Thymus (tissue), 11 donors: ENCODE measurements at regions not wholly inside any gene's neighbourhood (a gene's known extent, or its start where the extent isn't known, plus 50 kb on each side); places are given as distances from the start of the nearest gene placed in this dataset.

Experiments
- DNase-seq, 9 donors: peaks; one replicate each; pipeline ENCODE4 v3.0.0-alpha.2; 2013; ENCODE audit warnings: low spot score in 9 of 9, low read depth in 6 of 9, missing footprints in 1 of 9
- H3K27ac ChIP-seq, 2 donors: one replicate each; pipeline ENCODE4 v1.5.1; 2013; ENCODE audit warnings: control low read depth in 1 of 2, low read depth in 1 of 2, low read length in 1 of 2, mild to moderate bottlenecking in 1 of 2, moderate library complexity in 1 of 2
- H3K27me3 ChIP-seq, 2 donors: one replicate each; pipeline ENCODE4 v1.5.1; 2013; ENCODE audit warnings: low read length in 1 of 2; ENCODE audit not compliant: control insufficient read depth in 2 of 2, insufficient read depth in 1 of 2
- H3K36me3 ChIP-seq, 2 donors: one replicate each; pipeline ENCODE4 v1.5.1; 2013; ENCODE audit warnings: low read length in 1 of 2, mild to moderate bottlenecking in 1 of 2, moderate library complexity in 1 of 2; ENCODE audit not compliant: control insufficient read depth in 2 of 2, insufficient read depth in 2 of 2
- H3K4me1 ChIP-seq, 2 donors: one replicate each; pipeline ENCODE4 v1.5.1; 2013; ENCODE audit warnings: low read length in 2 of 2; ENCODE audit not compliant: control insufficient read depth in 2 of 2, insufficient read depth in 2 of 2
- H3K4me3 ChIP-seq, 2 donors: one replicate each; pipeline ENCODE4 v1.5.1; 2013; ENCODE audit warnings: low read length in 2 of 2, control low read depth in 1 of 2, mild to moderate bottlenecking in 1 of 2
- H3K9me3 ChIP-seq, 2 donors: one replicate each; pipeline ENCODE4 v1.5.1; 2013; ENCODE audit warnings: low read length in 1 of 2, mild to moderate bottlenecking in 1 of 2; ENCODE audit not compliant: control insufficient read depth in 2 of 2, insufficient read depth in 1 of 2
- WGBS: extraction: QIAGEN DNeasy Blood & Tissue Kit; methylation state at CpG from one replicate; pipeline ENCODE4 v1.1.7; 2013; 5-methylcytosine and 5-hydroxymethylcytosine counted together
- donor health status: healthy.

DNA sequence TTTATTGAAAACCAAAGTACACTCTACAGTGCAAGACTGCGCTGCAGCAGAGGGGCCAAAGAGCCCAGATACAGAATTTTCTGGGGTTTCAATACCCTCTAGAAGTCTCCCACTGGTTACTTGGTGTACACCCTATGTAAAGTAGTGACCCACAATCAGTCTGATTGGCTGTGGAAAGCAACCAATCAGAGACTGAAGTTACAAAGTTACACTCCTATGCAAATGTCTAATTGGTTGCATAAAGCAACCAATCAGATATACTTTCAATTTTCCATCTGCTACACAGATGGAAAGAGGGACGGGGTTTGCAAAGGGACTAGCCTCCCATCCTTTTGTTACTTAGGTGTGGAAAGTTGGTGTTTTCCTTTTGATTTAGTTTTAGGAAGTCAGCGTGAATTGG lies 198.9 kb upstream of the SH3BP4 start:
- H3K4me1 ChIP-seq, result no peaks in the 10 kb centered on the region
- H3K36me3 ChIP-seq, result no peaks in the 10 kb centered on the region
- H3K4me3 ChIP-seq, result no peak overlapping the region
- H3K27ac ChIP-seq, result no peak overlapping the region
- no peaks in the 10 kb centered on the region for H3K27me3 ChIP-seq
- DNase-seq, result no peak
- H3K9me3 ChIP-seq, result no peaks in the 10 kb centered on the region
- WGBS, result 96% methylated on average over 3 of the region's 3 CpGs

DNA sequence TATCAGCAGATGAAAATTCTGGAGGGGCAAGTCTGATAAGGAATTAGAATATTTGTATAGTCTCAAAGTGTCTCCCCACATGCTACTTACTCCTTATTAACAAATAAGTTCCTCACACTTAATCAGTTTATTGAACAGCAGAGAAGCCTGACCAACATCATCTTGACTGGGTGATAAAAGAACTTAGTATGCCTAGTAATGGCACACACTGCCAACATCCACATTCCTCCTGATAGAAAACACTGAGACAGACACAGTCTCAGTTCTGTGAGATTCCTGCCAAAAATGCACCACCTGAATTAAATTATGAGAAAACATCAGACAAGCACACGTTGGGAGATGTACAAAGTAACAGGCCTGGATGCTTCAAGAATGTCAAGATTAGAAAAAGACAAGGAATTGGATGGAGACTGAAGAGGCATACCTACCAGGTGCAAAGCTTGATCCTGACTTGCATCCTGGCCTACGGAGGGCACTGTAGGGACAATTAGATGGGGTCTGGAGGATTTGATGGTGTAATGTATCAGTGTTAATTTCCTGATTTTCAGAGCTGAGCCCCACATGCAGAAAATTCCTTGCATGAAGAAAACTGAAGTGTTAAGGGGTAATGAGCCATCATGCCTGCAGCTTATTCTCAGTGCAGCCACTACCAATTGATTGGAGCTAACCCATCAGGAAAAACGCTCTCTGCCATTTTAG lies 200.4 kb upstream of the SH3BP4 start:
- 88% methylated on average over 3 of the region's 3 CpGs for WGBS
- Histone ChIP-seq H3K4me3 (no peak overlapping the region), H3K9me3 (no peaks in the 10 kb centered on the region), H3K36me3 (no peaks in the 10 kb centered on the region), H3K27me3 (no peaks in the 10 kb centered on the region), H3K4me1 (no peaks in the 10 kb centered on the region), H3K27ac (no peak overlapping the region)
- DNase-seq, result no peak

DNA sequence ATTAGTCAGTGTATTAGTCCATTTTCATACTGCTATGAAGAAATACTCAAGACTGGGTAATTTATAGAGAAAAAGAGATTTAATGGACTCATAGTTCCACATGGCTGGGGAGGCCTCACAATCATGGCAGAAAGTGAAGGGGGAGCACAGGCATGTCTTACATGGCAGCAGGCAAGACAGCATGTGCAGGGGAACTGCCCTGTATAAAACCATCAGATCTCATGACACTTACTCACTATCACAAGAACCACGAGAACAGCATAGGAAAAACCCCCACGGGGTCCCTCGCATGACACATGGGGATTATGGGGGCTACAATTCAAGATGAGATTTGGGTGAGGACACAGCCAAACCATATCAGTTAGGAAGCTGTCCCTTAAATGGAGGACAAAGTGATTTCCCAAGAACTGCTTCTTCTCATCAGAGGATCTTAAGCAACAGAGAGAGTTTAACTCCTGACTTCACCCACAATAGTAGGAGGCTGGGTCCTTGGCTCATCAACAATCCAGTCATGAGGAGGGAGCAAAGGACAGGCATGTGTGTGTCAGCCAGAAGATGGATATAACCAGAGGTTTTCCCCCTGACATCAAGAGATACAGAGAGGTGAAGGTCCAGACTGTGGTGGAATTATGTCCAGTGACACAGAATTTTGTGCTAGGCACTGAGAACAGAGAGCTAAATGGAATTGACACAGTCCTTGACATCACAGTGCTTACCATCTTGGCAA lies 203.8 kb upstream of the SH3BP4 start:
- 85% methylated on average over 3 of the region's 3 CpGs for WGBS
- Histone ChIP-seq H3K9me3 (no peaks in the 10 kb centered on the region), H3K4me3 (no peak overlapping the region), H3K36me3 (no peaks in the 10 kb centered on the region), H3K27ac (no peak overlapping the region), H3K4me1 (no peaks in the 10 kb centered on the region), H3K27me3 (no peaks in the 10 kb centered on the region)
- no peak for DNase-seq

DNA sequence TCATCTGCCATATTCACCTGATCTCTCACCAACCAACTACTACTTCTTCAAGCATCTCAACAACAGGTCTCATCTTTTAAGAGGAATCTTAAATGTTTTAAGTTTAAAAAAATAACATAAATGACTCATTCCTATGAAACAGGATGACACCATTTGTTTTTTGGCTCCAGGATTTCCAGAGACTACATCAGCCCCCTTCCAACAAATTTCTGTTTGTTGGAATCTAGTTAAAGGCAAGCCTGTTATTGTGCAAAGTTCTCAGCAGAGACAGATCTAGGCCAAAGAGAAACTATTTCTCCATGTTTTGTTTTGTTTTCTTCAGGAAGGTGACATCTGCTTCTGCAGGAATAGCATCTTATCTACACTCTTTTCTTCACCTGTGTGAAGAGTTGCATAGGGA lies 204.8 kb upstream of the SH3BP4 start:
- Histone ChIP-seq H3K27ac (no peak overlapping the region), H3K4me1 (no peaks in the 10 kb centered on the region), H3K27me3 (no peaks in the 10 kb centered on the region), H3K36me3 (no peaks in the 10 kb centered on the region), H3K9me3 (no peaks in the 10 kb centered on the region), H3K4me3 (no peak overlapping the region)
- DNase-seq, result no peak

DNA sequence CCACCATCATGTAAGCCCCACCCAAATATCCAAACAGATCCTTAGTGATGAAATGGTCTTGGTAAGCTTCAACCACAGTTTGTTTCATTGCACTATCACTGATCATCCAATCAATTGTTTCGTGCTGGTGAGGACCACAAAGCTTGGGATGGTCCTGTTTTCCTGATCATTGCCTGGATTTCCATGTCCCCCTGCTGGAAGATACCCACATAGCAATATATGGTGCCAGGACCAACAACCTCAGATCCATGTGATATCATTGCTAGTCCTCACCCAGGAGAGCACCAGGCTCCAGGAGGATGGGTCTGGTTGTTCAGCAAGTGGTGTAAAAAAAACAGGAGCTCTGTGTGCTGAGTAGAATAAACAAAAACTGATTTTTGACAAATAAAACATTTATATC lies 206.5 kb upstream of the SH3BP4 start:
- Histone ChIP-seq H3K9me3 (no peaks in the 10 kb centered on the region), H3K36me3 (no peaks in the 10 kb centered on the region), H3K4me1 (no peaks in the 10 kb centered on the region), H3K27me3 (no peaks in the 10 kb centered on the region), H3K4me3 (no peak overlapping the region), H3K27ac (no peak overlapping the region)
- WGBS, result 98% methylated on average over 1 of the region's 1 CpG
- DNase-seq, result no peak

DNA sequence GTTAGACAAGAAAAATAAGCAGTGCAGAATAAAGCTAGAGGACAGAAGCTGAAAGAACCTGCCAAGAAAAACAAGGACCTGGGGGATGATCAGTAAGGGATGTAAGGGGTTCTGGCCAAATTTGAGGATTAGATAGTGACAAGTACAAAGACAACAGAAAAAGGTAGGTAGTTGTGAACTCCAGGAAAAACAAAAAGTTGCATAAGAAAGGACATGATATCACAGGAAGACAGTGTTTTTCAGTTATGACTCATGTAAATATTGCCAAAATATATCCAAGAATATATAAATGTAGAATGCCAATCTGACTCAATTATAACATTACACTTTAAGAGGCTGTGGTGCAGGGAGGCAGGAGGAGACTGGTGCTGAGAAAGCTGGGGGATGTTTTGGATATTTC lies 209.8 kb upstream of the SH3BP4 start:
- no peaks in the 10 kb centered on the region for H3K9me3 ChIP-seq
- H3K27me3 ChIP-seq, result no peaks in the 10 kb centered on the region
- no peak overlapping the region for H3K4me3 ChIP-seq
- H3K27ac ChIP-seq, result no peak overlapping the region
- no peaks in the 10 kb centered on the region for H3K36me3 ChIP-seq
- no peak for DNase-seq
- H3K4me1 ChIP-seq, result no peaks in the 10 kb centered on the region

DNA sequence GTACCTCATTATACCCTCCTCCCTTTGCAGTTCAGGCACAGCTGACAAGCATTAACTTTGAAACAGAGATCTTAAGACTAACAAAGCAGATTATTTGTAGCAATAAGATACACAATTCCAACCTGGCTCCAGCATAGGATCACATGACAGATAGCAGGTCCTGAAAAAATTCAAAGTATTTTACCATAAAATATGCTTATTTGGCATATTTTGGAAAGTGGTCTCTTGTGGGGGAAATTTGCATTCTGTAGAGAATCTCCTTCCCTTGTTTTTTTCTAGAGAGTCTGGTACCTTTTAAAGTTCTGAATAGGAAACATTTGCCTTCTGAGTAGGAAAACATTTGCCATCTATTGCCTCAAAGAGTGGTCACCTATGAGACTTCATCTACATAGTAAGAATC lies 212.8 kb upstream of the SH3BP4 start:
- no peaks in the 10 kb centered on the region for H3K9me3 ChIP-seq
- H3K27me3 ChIP-seq, result no peaks in the 10 kb centered on the region
- no peaks in the 10 kb centered on the region for H3K4me1 ChIP-seq
- H3K36me3 ChIP-seq, result no peaks in the 10 kb centered on the region
- no peak overlapping the region for H3K27ac ChIP-seq
- DNase-seq, result no peak
- H3K4me3 ChIP-seq, result no peak overlapping the region

DNA sequence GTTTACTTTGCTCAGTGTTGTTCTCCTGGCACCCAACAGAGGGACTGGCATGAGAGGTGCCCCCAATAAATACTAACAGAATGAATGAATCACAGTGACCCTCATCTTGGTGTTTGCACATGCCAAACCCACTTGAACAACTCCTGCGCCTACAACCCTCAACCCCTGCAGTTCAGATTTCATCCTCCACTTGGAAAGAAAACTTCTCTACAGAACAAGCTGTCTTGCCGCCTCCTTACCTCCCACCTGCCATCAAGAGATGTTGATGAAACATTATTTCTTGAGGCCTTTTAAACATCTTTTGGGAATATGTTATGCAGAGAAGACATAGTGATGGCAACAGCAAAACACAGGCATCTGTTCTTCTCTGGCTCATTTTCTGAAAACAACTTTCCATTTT lies 216.0 kb upstream of the SH3BP4 start:
- Histone ChIP-seq H3K4me3 (no peak overlapping the region), H3K9me3 (no peaks in the 10 kb centered on the region), H3K4me1 (no peaks in the 10 kb centered on the region), H3K36me3 (no peaks in the 10 kb centered on the region), H3K27me3 (no peaks in the 10 kb centered on the region), H3K27ac (no peak overlapping the region)
- DNase-seq, result no peak
- WGBS, result 98% methylated on average over 2 of the region's 2 CpGs

DNA sequence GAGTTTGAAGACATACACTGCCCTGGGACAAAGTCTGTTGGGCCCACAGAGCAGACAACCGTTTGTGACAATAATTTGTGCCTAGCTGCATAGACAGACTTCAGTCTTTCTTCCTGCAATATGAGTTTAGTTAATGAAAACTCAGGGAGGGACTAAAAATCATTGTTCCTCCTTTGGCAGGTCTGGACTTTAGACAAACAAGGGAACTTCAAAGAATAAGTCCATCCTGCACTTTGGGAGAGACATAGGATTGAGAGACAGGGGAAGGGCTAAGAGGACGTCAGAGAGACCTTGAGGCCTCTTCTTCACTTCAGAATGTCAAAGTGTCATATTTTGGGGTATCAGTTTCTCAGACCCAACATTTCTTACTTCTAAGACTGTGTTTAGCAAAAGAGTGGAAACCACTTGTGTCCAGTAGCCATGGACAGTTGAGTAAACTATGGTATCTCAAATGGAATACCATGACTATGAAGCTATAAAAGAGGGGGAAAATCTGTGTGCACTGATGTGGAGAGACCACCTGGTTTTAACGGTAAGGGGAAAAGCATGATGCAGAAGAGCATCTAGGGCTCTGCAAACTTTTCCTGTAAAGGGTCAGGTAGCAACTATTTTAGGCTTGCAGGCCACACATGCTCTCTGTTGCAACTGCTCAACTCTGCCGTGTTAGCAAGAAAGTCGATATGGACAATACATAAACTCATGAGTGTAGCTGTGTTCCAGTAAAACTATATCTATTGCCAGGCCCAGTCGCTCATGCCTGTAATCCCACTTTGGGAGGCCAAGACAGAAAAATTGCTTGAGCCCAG lies 217.8 kb upstream of the SH3BP4 start:
- H3K4me1 ChIP-seq, result no peaks in the 10 kb centered on the region
- 78% methylated on average over 6 of the region's 6 CpGs for WGBS
- DNase-seq, result no peak
- no peaks in the 10 kb centered on the region for H3K27me3 ChIP-seq
- no peak overlapping the region for H3K27ac ChIP-seq
- H3K36me3 ChIP-seq, result no peaks in the 10 kb centered on the region
- no peak overlapping the region for H3K4me3 ChIP-seq
- H3K9me3 ChIP-seq, result no peaks in the 10 kb centered on the region
